Bone marrow (tissue), 2 donors: ENCODE measurements at regions not wholly inside any gene's neighbourhood (a gene's known extent, or its start where the extent isn't known, plus 50 kb on each side); places are given as distances from the start of the nearest gene placed in this dataset.
A peak's percentile ranks its signal among the peaks of the same experiment; 100 is the strongest.

Experiments
- DNase-seq, 2 donors: peaks; one replicate each; lab custom pipeline; 2025; lab: John Stamatoyannopoulos, UW

GRCh38 chr6:122524056-122524455, 52.4 kb upstream of the SERINC1 start:
- no peak for DNase-seq

GRCh38 chr6:122530440-122531046, 58.9 kb upstream of the SERINC1 start:
- peak in 1 of 2 donors; percentile 79 for DNase-seq

- no peak for DNase-seq
Observed at GRCh38 chr6:122548281-122548680, 61.9 kb upstream of the PKIB start.

- no peak for DNase-seq
Observed at GRCh38 chr6:122548820-122549219, 61.4 kb upstream of the PKIB start.

GRCh38 chr6:122553697-122554096, 56.5 kb upstream of the PKIB start:
- DNase-seq, result no peak

GRCh38 chr6:122555561-122555960, 54.6 kb upstream of the PKIB start:
- no peak for DNase-seq

GRCh38 chr6:122558080-122558479, 52.1 kb upstream of the PKIB start:
- DNase-seq, result no peak
